Neural progenitor cell (in vitro differentiated cells): ENCODE measurements at regions not wholly inside any gene's neighbourhood (a gene's known extent, or its start where the extent isn't known, plus 50 kb on each side); places are given as distances from the start of the nearest gene placed in this dataset.
A peak's percentile ranks its signal among the peaks of the same experiment; 100 is the strongest.

Experiments used
- DNase-seq: peaks from one replicate; pipeline ENCODE4 v3.0.0-alpha.2; 2016; ENCODE audit warnings: low spot score
- H2AFZ ChIP-seq: fragments of 200-600 bp; sonication (generic); replicated peaks from 2 replicates; pipeline ENCODE4 v1.6.1; 2016; ENCODE audit warnings: antibody characterized with exemption
- H3F3A ChIP-seq: fragments of 200-600 bp; sonication (generic); 2 replicates; pipeline ENCODE4 v1.6.1; 2016; ENCODE audit warnings: antibody characterized with exemption, low read depth
- H3K27ac ChIP-seq: fragments of 200-600 bp; sonication (generic); 2 replicates; pipeline ENCODE4 v1.5.1; 2016; ENCODE audit warnings: mild to moderate bottlenecking
- H3K27me3 ChIP-seq: fragments of 200-600 bp; sonication (generic); 2 replicates; pipeline ENCODE4 v1.6.1; 2016; ENCODE audit warnings: mild to moderate bottlenecking, moderate library complexity
- H3K36me3 ChIP-seq: fragments of 200-600 bp; sonication (generic); 2 replicates; pipeline ENCODE4 v1.5.1; 2016
- H3K4me1 ChIP-seq: fragments of 200-600 bp; sonication (generic); 2 replicates; pipeline ENCODE4 v1.6.1; 2016; ENCODE audit warnings: mixed run types
- H3K4me2 ChIP-seq: fragments of 200-600 bp; sonication (generic); 2 replicates; pipeline ENCODE4 v1.6.1; 2016
- H3K4me3 ChIP-seq: fragments of 200-600 bp; sonication (generic); 2 replicates; pipeline ENCODE4 v1.5.1; 2016
- H3K79me2 ChIP-seq: fragments of 200-600 bp; sonication (generic); 2 replicates; pipeline ENCODE4 v1.6.1; 2016; ENCODE audit warnings: low read depth
- H3K9ac ChIP-seq: fragments of 200-600 bp; sonication (generic); 2 replicates; pipeline ENCODE4 v1.6.1; 2016
- H3K9me3 ChIP-seq: fragments of 200-600 bp; sonication (generic); 2 replicates; pipeline ENCODE4 v1.5.1; 2016; ENCODE audit warnings: low read depth
- H4K20me1 ChIP-seq: fragments of 200-600 bp; sonication (generic); 2 replicates; pipeline ENCODE4 v1.6.1; 2016; ENCODE audit warnings: low read depth
- H3K27ac Mint-ChIP-seq: 3 replicates; pipeline ENCODE4 v1.8.0; 2021; ENCODE audit warnings: mixed read lengths
- H3K27me3 Mint-ChIP-seq: 2 replicates; pipeline ENCODE4 v1.8.0; 2022; ENCODE audit warnings: low read depth, mild to moderate bottlenecking, inconsistent platforms, moderate library complexity, mixed read lengths; ENCODE audit not compliant: insufficient read depth
- H3K36me3 Mint-ChIP-seq: 3 replicates; pipeline ENCODE4 v1.8.0; 2021; ENCODE audit warnings: mixed read lengths
- H3K4me1 Mint-ChIP-seq: 3 replicates; pipeline ENCODE4 v1.8.0; 2021; ENCODE audit warnings: mixed read lengths
- H3K4me3 Mint-ChIP-seq: 3 replicates; pipeline ENCODE4 v1.8.0; 2021; ENCODE audit warnings: mild to moderate bottlenecking, moderate library complexity, mixed read lengths
- H3K9me3 Mint-ChIP-seq: 3 replicates; pipeline ENCODE4 v1.8.0; 2020; ENCODE audit warnings: mixed read lengths
- CTCF ChIP-seq: fragments of 200-600 bp; sonication (generic); IDR thresholded peaks from 2 replicates; pipeline ENCODE4 v1.5.1; 2017; ENCODE audit warnings: antibody characterized with exemption, mild to moderate bottlenecking
- EZH2 ChIP-seq: fragments of 200-600 bp; sonication (generic); IDR thresholded peaks from 2 replicates; pipeline ENCODE4 v1.6.1; 2017; ENCODE audit warnings: antibody characterized with exemption, mild to moderate bottlenecking, moderate library complexity
- EZH2phosphoT487 ChIP-seq: fragments of 200-600 bp; sonication (generic); IDR thresholded peaks from 2 replicates; pipeline ENCODE4 v1.6.1; 2017; ENCODE audit warnings: antibody characterized with exemption

- no peak overlapping the region for H3K9ac ChIP-seq
- peak overlapping the region; percentile 27 for H3K4me3 ChIP-seq
- Mint-ChIP-seq H3K4me1 (peaks cover 22% of the 10 kb centered on the region), H3K27me3 (peaks cover 4% of the 10 kb centered on the region), H3K4me3 (no peak overlapping the region), H3K27ac (no peak overlapping the region), H3K36me3 (no peaks in the 10 kb centered on the region), H3K9me3 (no peaks in the 10 kb centered on the region)
- no peaks in the 10 kb centered on the region for H3K27me3 ChIP-seq
- no peaks in the 10 kb centered on the region for H3K36me3 ChIP-seq
- TF ChIP-seq EZH2phosphoT487 (no peak), EZH2 (no peak), CTCF (no peak)
- H3K9me3 ChIP-seq, result no peaks in the 10 kb centered on the region
- peak overlapping the region; percentile 71 for H3K4me2 ChIP-seq
- peak; percentile 53 for DNase-seq
- H3F3A ChIP-seq, result peaks cover 30% of the 10 kb centered on the region
- H3K79me2 ChIP-seq, result no peaks in the 10 kb centered on the region
- peak overlapping the region; percentile 86 for H3K27ac ChIP-seq
- H2AFZ ChIP-seq, result no peak overlapping the region
- peaks cover 41% of the 10 kb centered on the region for H3K4me1 ChIP-seq
- no peaks in the 10 kb centered on the region for H4K20me1 ChIP-seq
These were observed 860.3 kb upstream of the NDST4 start for GRCh38 chr4:115973768-115974167.

DNA sequence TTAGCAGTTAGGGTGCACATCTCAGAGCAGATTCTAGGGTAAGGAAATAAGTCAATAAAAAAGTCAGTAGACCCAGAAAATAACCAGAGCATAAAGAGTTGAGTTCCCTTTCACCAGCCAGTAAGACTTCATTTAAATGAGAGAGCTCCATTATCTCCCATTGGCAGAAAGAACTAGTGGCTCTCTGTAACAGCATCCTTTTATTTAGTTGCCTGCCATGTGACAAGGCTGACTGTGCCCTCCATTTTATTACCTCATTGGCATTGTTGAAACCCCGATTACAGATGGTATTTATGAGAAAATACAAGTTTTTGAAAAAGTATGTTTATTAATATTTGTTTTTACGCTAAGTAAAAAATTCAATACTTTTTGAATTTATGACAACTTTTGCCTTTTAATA is 859.5 kb upstream of the NDST4 start:
- H3K27me3 Mint-ChIP-seq, result peaks cover 4% of the 10 kb centered on the region
- peak overlapping the region; percentile 86 for H3K27ac ChIP-seq
- H3K4me3 Mint-ChIP-seq, result no peak overlapping the region
- H3K4me1 ChIP-seq, result peaks cover 41% of the 10 kb centered on the region
- peaks cover 22% of the 10 kb centered on the region for H3K4me1 Mint-ChIP-seq
- peak; percentile 25 for DNase-seq
- no peaks in the 10 kb centered on the region for H3K9me3 ChIP-seq
- H3K4me2 ChIP-seq, result peak overlapping the region; percentile 71
- peak overlapping the region; percentile 27 for H3K4me3 ChIP-seq
- H3K36me3 Mint-ChIP-seq, result no peaks in the 10 kb centered on the region
- H2AFZ ChIP-seq, result no peak overlapping the region
- TF ChIP-seq EZH2, result no peak
- no peak for TF ChIP-seq EZH2phosphoT487
- TF ChIP-seq CTCF, result no peak
- no peak overlapping the region for H3K27ac Mint-ChIP-seq
- H3K27me3 ChIP-seq, result no peaks in the 10 kb centered on the region
- no peaks in the 10 kb centered on the region for H3K36me3 ChIP-seq
- no peaks in the 10 kb centered on the region for H4K20me1 ChIP-seq
- no peaks in the 10 kb centered on the region for H3K9me3 Mint-ChIP-seq
- no peaks in the 10 kb centered on the region for H3K79me2 ChIP-seq
- peaks cover 30% of the 10 kb centered on the region for H3F3A ChIP-seq
- H3K9ac ChIP-seq, result no peak overlapping the region

- H3K27me3 ChIP-seq, result no peaks in the 10 kb centered on the region
- peaks cover 41% of the 10 kb centered on the region for H3K4me1 ChIP-seq
- DNase-seq, result no peak
- no peak overlapping the region for H3K27ac Mint-ChIP-seq
- H3K9me3 Mint-ChIP-seq, result no peaks in the 10 kb centered on the region
- no peaks in the 10 kb centered on the region for H3K36me3 ChIP-seq
- H3K27me3 Mint-ChIP-seq, result peaks cover 2% of the 10 kb centered on the region
- no peak overlapping the region for H3K4me3 Mint-ChIP-seq
- H3K79me2 ChIP-seq, result no peaks in the 10 kb centered on the region
- H3K9me3 ChIP-seq, result no peaks in the 10 kb centered on the region
- H2AFZ ChIP-seq, result no peak overlapping the region
- H3K4me3 ChIP-seq, result no peak overlapping the region
- no peaks in the 10 kb centered on the region for H3K36me3 Mint-ChIP-seq
- no peak overlapping the region for H3K9ac ChIP-seq
- no peak overlapping the region for H3K4me2 ChIP-seq
- H3K4me1 Mint-ChIP-seq, result peaks cover 19% of the 10 kb centered on the region
- peaks cover 30% of the 10 kb centered on the region for H3F3A ChIP-seq
- no peaks in the 10 kb centered on the region for H4K20me1 ChIP-seq
- no peak for TF ChIP-seq EZH2
- no peak for TF ChIP-seq EZH2phosphoT487
- H3K27ac ChIP-seq, result no peak overlapping the region
These were observed 857.4 kb upstream of the NDST4 start for GRCh38 chr4:115970859-115971258.

DNA sequence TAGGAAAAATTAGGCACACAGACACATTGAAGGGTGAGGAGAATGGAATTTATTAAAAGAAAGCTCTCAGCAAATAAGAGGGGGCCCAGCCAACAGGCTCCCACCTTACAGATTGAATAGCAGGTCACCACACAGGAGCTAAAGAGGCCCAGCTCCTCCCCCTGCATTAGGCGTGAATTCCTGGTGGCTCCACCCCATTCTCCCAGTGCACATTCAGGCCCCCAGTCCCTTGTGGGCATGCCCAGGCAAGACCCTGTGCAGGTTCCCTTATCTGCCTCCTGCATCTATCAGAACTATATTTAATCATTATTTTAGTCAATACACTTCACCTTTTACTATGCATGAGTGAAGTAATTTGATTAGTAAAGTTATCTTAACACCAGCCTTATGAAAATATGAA is 856.3 kb upstream of the NDST4 start:
- Histone ChIP-seq H3K27ac (no peak overlapping the region), H3K36me3 (no peaks in the 10 kb centered on the region), H3K4me3 (no peak overlapping the region), H3K79me2 (no peaks in the 10 kb centered on the region), H3K9ac (no peak overlapping the region), H3K4me1 (peaks cover 33% of the 10 kb centered on the region), H3F3A (peaks cover 21% of the 10 kb centered on the region), H2AFZ (peak overlapping the region; percentile 14), H3K4me2 (no peak overlapping the region), H4K20me1 (no peaks in the 10 kb centered on the region), H3K9me3 (no peaks in the 10 kb centered on the region), H3K27me3 (no peaks in the 10 kb centered on the region)
- no peak overlapping the region for H3K4me3 Mint-ChIP-seq
- peaks cover 11% of the 10 kb centered on the region for H3K4me1 Mint-ChIP-seq
- peak; percentile 18 for DNase-seq
- H3K27ac Mint-ChIP-seq, result no peak overlapping the region
- H3K27me3 Mint-ChIP-seq, result peaks cover 2% of the 10 kb centered on the region
- no peaks in the 10 kb centered on the region for H3K36me3 Mint-ChIP-seq
- H3K9me3 Mint-ChIP-seq, result no peaks in the 10 kb centered on the region
- no peak for TF ChIP-seq EZH2phosphoT487
- no peak for TF ChIP-seq CTCF
- no peak for TF ChIP-seq EZH2
